RWPE1 (cell line): ENCODE measurements at regions not wholly inside any gene's neighbourhood (a gene's known extent, or its start where the extent isn't known, plus 50 kb on each side); places are given as distances from the start of the nearest gene placed in this dataset.
"Not testable (repeated sequence)": the region's sequence is repeated elsewhere in the genome, so short reads cannot be mapped to it uniquely, and the experiment has no call there.

Source experiments
- CTCF ChIA-PET: fragments of 350-600 bp; sonication (Branson Sonifier 250); formaldehyde crosslinking; extraction: SDS; loops from one replicate; lab custom pipeline; 2021; lab: Yijun Ruan, JAX
- POLR2A ChIA-PET: fragments of 400-600 bp; formaldehyde crosslinking; extraction: SDS; loops from one replicate; lab custom pipeline; 2020; ENCODE audit warnings: antibody characterized with exemption; ENCODE audit not compliant: low non-redundant PET; lab: Yijun Ruan, JAX
- DNase-seq: peaks from one replicate; pipeline ENCODE4 v3.0.0; 2012; ENCODE audit warnings: low spot score
- H3K27ac ChIP-seq: fragments of 450-650 bp; 2 replicates; pipeline ENCODE4 v1.5.1; 2017
- TF ChIP-seq, protein P1 (sequence below): fragments of 450-650 bp; conservative IDR thresholded peaks from 2 replicates; pipeline ENCODE4 v1.5.1; 2017; ENCODE audit warnings: low read depth, mild to moderate bottlenecking

- ChIA-PET CTCF (interaction anchor here (0.7 kb wide), 2 partner anchors 14 to 137 kb away, joined by 3 read pairs; no protein-coding TSS in a partner anchor), POLR2A (no interaction called here)
- TF ChIP-seq, protein P1, sequence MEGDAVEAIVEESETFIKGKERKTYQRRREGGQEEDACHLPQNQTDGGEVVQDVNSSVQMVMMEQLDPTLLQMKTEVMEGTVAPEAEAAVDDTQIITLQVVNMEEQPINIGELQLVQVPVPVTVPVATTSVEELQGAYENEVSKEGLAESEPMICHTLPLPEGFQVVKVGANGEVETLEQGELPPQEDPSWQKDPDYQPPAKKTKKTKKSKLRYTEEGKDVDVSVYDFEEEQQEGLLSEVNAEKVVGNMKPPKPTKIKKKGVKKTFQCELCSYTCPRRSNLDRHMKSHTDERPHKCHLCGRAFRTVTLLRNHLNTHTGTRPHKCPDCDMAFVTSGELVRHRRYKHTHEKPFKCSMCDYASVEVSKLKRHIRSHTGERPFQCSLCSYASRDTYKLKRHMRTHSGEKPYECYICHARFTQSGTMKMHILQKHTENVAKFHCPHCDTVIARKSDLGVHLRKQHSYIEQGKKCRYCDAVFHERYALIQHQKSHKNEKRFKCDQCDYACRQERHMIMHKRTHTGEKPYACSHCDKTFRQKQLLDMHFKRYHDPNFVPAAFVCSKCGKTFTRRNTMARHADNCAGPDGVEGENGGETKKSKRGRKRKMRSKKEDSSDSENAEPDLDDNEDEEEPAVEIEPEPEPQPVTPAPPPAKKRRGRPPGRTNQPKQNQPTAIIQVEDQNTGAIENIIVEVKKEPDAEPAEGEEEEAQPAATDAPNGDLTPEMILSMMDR: no peak
- H3K27ac ChIP-seq: no peak overlapping the region
- DNase-seq: no peak
These were observed 282.4 kb downstream of the ABCC12 start for GRCh38 chr16:47873434-47873833.

GRCh38 chr16:47872225-47872624 is 283.6 kb downstream of the ABCC12 start:
- CTCF ChIA-PET: no interaction called here
- no peak overlapping the region for H3K27ac ChIP-seq
- POLR2A ChIA-PET: no interaction called here
- TF ChIP-seq, protein P1: no peak
- no peak for DNase-seq

DNA sequence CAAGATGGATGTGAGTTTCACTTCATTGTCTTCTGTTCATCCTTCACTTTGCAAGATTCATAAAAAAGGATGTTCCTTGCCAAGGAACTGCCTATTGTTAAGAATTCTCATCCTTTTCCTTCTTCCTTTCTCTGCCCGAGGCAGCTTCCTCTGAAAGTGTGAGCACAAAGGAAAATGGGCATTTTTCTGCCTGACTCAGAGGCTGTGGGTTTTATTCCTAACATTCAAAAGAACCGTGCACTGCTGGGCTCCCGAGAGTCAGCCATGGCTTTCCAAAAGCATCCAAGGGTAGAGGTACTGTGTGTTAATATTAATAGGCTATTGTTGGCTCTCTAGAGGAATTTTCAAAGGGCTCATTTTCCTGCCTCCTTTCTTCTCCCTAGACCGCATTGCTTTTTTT is 289.4 kb downstream of the ABCC12 start:
- H3K27ac ChIP-seq: no peak overlapping the region
- TF ChIP-seq, protein P1: no peak
- CTCF ChIA-PET: no interaction called here
- POLR2A ChIA-PET: no interaction called here
- no peak for DNase-seq

DNA sequence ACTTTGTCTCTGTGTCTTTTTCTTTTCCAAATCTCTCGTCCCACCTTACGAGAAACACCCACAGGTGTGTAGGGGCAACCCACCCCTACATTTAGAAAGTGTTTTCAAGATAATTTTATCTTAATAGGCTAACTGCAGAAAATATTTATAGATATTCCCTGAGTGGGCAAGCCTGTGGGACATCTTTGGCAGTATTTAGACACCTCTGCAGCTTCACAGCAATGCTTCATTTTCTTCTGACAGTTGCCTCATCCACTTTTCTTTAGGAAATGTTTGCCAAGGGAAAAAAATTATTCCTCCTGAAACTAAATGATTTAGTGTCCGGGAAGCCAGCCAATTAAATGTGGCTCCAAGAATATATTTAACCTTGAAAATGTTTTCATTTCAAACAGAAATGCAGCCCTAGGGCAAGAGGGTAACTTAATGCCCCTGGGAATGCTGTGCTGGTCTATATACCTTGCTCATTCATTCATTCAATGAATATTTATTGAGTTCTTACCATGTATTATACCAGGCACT is 290.4 kb downstream of the ABCC12 start:
- CTCF ChIA-PET: no interaction called here
- TF ChIP-seq, protein P1: no peak
- POLR2A ChIA-PET: no interaction called here
- no peak overlapping the region for H3K27ac ChIP-seq
- no peak for DNase-seq

DNA sequence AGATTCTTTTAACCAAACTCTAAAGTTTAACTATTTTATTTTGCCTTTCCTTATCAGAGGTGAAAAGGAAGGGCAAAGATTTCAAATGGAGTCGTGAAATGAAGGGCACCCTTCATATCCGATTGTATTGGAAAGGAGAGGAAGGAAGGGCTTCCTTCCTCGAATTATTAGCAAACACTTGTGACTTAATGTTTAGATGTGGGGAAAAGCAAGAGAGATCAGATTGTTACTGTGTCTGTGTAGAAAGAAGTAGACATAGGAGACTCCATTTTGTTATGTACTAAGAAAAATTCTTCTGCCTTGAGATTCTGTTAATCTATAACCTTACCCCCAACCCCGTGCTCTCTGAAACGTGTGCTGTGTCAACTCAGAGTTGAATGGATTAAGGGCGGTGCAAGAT is 291.5 kb downstream of the ABCC12 start:
- CTCF ChIA-PET, POLR2A ChIA-PET, DNase-seq, H3K27ac ChIP-seq: not testable (repeated sequence)

DNA sequence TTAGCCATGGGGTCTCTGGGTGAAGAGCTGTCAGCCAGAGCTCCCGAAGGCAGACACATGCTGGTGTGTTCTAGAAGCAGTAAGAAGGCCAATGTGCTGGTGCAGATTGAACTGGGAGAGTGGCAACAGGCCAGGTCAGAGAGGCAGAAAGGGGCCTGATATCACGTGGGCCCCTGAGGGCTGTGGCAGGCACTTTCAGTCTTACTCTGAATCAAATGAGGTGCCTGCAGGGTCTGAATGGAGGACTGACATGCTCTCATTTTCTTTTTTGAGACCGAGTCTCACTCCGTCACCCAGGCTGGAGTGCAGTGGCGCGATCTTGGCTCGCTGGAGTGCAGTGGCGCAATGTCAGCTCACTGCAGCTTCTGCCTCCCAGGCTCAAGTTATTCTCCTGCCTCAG is 293.8 kb downstream of the ABCC12 start:
- CTCF ChIA-PET: interaction anchor here (0.6 kb wide), 2 partner anchors 152 to 543 kb away, joined by 3 to 4 read pairs; no protein-coding TSS in a partner anchor
- POLR2A ChIA-PET: no interaction called here
- no peak overlapping the region for H3K27ac ChIP-seq
- TF ChIP-seq, protein P1: no peak
- DNase-seq: no peak

DNA sequence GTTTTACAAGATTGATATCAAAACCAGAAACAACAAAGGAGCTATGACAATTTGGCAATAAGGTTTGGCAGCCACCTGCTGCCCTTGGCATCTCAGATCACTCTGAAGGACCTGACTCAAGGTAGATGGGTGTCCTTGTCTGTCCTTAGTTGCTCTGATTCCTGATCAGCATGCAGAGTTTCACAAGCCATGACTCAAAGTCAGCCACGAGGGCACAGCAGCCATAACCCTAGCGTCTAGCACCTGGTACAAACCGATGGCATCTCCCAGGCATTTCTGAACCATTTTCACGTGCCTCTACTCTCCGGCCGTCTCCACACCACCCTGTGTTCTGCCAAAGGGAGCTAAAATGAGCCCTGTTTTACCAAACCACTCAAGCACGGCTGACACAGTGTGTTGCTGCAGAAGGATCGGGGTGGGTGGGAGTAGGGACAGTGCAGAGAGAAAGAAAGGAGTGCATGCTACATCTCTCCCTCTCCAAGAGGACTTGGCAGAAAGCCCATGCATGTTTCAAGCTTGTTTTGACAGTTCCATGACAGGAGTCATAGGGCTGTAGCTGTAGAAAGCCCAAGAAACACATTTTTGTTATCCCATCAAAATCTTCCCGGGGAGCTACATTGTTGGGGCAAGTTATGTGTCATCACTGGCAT is 297.3 kb downstream of the ABCC12 start:
- no peak overlapping the region for H3K27ac ChIP-seq
- TF ChIP-seq, protein P1: no peak
- ChIA-PET CTCF (interaction anchor here (0.6 to 0.7 kb wide), 2 partner anchors 87 to 579 kb away, joined by 3 read pairs; no protein-coding TSS in a partner anchor), POLR2A (no interaction called here)
- DNase-seq: no peak
